Duodenal mucosa (tissue), 2 donors: ENCODE measurements at regions not wholly inside any gene's neighbourhood (a gene's known extent, or its start where the extent isn't known, plus 50 kb on each side); places are given as distances from the start of the nearest gene placed in this dataset.

Source experiments
- H3K27ac ChIP-seq: one replicate; pipeline ENCODE4 v1.7.0; 2013; ENCODE audit warnings: low read depth, low read length
- H3K27me3 ChIP-seq, 2 donors: one replicate each; pipeline ENCODE4 v1.7.0; 2013; ENCODE audit warnings: low read length in 2 of 2, control low read depth in 1 of 2; ENCODE audit not compliant: insufficient read depth in 2 of 2, control insufficient read depth in 1 of 2
- H3K36me3 ChIP-seq, 2 donors: one replicate each; pipeline ENCODE4 v1.7.0; 2013; ENCODE audit warnings: low read length in 2 of 2, control low read depth in 1 of 2; ENCODE audit not compliant: insufficient read depth in 2 of 2, control insufficient read depth in 1 of 2
- H3K4me1 ChIP-seq, 2 donors: one replicate each; pipeline ENCODE4 v1.7.0; 2013; ENCODE audit warnings: low read length in 2 of 2, control low read depth in 1 of 2; ENCODE audit not compliant: insufficient read depth in 2 of 2, control insufficient read depth in 1 of 2
- H3K4me3 ChIP-seq, 2 donors: one replicate each; pipeline ENCODE4 v1.7.0; 2013; ENCODE audit warnings: low read length in 2 of 2, low read depth in 1 of 2
- H3K9ac ChIP-seq, 2 donors: one replicate each; pipeline ENCODE4 v1.7.0; 2013; ENCODE audit warnings: low read length in 2 of 2, low read depth in 1 of 2
- H3K9me3 ChIP-seq, 2 donors: one replicate each; pipeline ENCODE4 v1.7.0; 2013; ENCODE audit warnings: low read length in 2 of 2, control low read depth in 1 of 2; ENCODE audit not compliant: control insufficient read depth in 1 of 2

- no peaks in the 10 kb centered on the region for H3K4me1 ChIP-seq
- no peaks in the 10 kb centered on the region for H3K36me3 ChIP-seq
- H3K9me3 ChIP-seq: no peaks in the 10 kb centered on the region
- no peaks in the 10 kb centered on the region for H3K27me3 ChIP-seq
- H3K27ac ChIP-seq: no peak overlapping the region
- no peak overlapping the region for H3K4me3 ChIP-seq
- H3K9ac ChIP-seq: no peak overlapping the region
Observed at GRCh38 chr1:189646066-189646465, 831.6 kb downstream of the BRINP3 start.

- Histone ChIP-seq H3K9me3 (no peaks in the 10 kb centered on the region), H3K36me3 (no peaks in the 10 kb centered on the region), H3K4me3 (no peak overlapping the region), H3K27ac (no peak overlapping the region), H3K9ac (no peak overlapping the region), H3K4me1 (no peaks in the 10 kb centered on the region), H3K27me3 (no peaks in the 10 kb centered on the region)
Observed at GRCh38 chr1:189654906-189655305, 822.8 kb downstream of the BRINP3 start.

DNA sequence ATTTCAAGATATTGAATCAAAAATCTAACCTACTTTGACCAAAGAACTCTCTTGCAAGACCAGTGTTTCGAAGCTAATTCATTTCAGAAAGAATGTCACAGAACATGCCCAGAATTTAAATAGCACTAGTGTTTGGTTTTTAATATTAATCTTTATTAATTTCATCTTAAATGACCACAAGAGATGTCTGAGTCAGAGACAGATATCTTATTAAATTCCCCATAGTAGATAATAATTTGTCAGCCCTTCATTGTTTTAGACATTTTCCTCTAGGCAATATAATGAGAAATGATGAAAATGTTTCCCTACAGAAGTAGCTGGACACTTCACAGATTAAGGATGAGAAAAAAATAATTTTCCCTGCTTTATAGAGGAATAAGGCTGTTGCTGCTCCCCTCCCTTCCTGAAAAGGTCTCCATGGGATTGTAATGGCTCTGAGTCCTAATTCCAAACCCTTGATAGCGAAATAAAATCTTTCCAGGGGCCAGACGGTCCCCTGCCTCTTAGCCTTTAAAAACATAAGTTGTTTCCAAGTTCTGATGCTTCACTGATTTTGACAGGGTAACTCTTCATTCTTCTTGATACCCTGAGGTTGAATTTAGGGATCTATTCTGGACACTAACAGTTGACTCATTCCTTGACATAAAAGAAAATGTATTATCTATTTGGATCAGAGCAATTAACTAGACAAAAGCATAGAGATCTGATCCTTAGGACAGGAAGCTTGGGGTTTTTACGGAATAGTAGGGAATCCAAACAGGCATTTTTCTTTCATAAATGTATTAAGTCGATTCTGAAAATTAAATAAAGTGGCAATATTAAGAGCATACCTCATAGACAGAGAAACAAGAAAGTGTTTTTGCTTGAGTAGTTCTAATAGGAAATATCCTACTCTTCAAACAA lies 820.8 kb downstream of the BRINP3 start:
- Histone ChIP-seq H3K4me1 (no peaks in the 10 kb centered on the region), H3K27me3 (no peaks in the 10 kb centered on the region), H3K36me3 (no peaks in the 10 kb centered on the region), H3K9ac (no peak overlapping the region), H3K4me3 (no peak overlapping the region), H3K9me3 (no peaks in the 10 kb centered on the region), H3K27ac (no peak overlapping the region)

GRCh38 chr1:189657715-189658114 lies 819.9 kb downstream of the BRINP3 start:
- Histone ChIP-seq H3K9ac (no peak overlapping the region), H3K27me3 (no peaks in the 10 kb centered on the region), H3K36me3 (no peaks in the 10 kb centered on the region), H3K4me1 (no peaks in the 10 kb centered on the region), H3K4me3 (no peak overlapping the region), H3K9me3 (no peaks in the 10 kb centered on the region), H3K27ac (no peak overlapping the region)

DNA sequence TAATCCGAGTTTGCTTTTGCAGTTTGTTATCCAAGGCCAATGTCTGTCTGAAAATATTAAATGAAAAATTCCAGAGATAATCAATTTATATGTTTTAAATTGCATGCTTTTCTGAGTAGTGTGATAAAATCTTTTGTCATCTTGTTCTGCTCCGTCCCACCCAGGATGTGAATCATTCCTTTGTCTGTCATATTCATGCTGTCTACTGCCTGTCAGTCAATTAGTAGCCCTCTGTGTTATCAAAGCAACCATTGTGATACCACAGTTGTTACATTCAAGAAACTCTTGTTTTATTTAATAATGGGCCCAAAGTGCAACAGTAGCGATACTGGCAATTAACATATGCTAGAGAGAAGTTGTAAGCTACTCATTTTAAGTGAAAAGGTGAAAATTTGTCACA lies 819.3 kb downstream of the BRINP3 start:
- H3K4me3 ChIP-seq: no peak overlapping the region
- no peaks in the 10 kb centered on the region for H3K27me3 ChIP-seq
- H3K4me1 ChIP-seq: no peaks in the 10 kb centered on the region
- H3K9me3 ChIP-seq: no peaks in the 10 kb centered on the region
- no peaks in the 10 kb centered on the region for H3K36me3 ChIP-seq
- H3K9ac ChIP-seq: no peak overlapping the region
- H3K27ac ChIP-seq: no peak overlapping the region

GRCh38 chr1:189659731-189660130 lies 817.9 kb downstream of the BRINP3 start:
- Histone ChIP-seq H3K27me3 (no peaks in the 10 kb centered on the region), H3K9ac (no peak overlapping the region), H3K4me1 (no peaks in the 10 kb centered on the region), H3K4me3 (no peak overlapping the region), H3K36me3 (no peaks in the 10 kb centered on the region), H3K27ac (no peak overlapping the region), H3K9me3 (no peaks in the 10 kb centered on the region)

DNA sequence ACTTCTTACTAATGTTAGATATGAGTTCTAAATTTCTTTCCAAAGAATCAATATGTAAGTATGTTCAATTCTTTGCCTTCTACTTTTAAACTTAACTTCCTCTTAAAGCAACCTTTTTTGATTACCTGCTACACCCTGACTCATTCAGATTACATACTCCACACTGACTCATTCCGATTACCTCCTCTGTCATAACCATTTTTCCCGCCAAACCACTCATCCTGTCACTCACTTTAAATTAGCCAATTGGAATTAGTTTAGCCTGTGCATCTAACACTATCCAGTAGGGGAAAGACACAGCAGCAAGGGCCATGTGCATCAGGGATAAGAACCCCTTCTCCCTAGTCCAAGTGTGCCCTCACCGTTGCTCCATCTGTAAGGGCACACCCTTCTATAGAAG lies 815.5 kb downstream of the BRINP3 start:
- Histone ChIP-seq H3K9ac (no peak overlapping the region), H3K4me1 (no peaks in the 10 kb centered on the region), H3K27ac (no peak overlapping the region), H3K36me3 (no peaks in the 10 kb centered on the region), H3K27me3 (no peaks in the 10 kb centered on the region), H3K9me3 (no peaks in the 10 kb centered on the region), H3K4me3 (no peak overlapping the region)

DNA sequence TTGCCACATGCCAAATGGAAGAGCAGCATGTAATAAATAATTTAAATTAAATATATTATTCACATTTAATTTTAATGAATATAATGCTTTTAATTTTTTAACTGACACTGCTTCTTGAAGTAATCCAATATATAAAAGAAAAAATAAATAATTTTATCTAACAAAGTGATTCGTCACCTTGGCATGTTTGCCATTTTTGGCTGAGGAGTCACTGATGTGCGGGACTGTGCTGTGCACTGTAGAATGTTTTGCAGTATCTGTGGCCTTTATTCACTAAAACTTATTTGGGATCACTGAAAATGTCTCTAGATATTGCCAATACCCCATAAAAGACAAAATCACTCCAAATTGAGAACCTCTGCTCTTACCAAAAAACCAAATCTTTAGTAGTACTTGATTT lies 807.8 kb downstream of the BRINP3 start:
- H3K36me3 ChIP-seq: no peaks in the 10 kb centered on the region
- H3K4me3 ChIP-seq: no peak overlapping the region
- no peaks in the 10 kb centered on the region for H3K4me1 ChIP-seq
- H3K9me3 ChIP-seq: no peaks in the 10 kb centered on the region
- no peak overlapping the region for H3K27ac ChIP-seq
- no peak overlapping the region for H3K9ac ChIP-seq
- no peaks in the 10 kb centered on the region for H3K27me3 ChIP-seq

- H3K36me3 ChIP-seq: no peaks in the 10 kb centered on the region
- H3K4me3 ChIP-seq: no peak overlapping the region
- no peaks in the 10 kb centered on the region for H3K4me1 ChIP-seq
- H3K27ac ChIP-seq: no peak overlapping the region
- no peak overlapping the region for H3K9ac ChIP-seq
- H3K9me3 ChIP-seq: no peaks in the 10 kb centered on the region
- H3K27me3 ChIP-seq: no peaks in the 10 kb centered on the region
Observed at GRCh38 chr1:189673217-189673616, 804.4 kb downstream of the BRINP3 start.

- Histone ChIP-seq H3K27ac (no peak overlapping the region), H3K36me3 (no peaks in the 10 kb centered on the region), H3K9ac (no peak overlapping the region), H3K9me3 (no peaks in the 10 kb centered on the region), H3K4me3 (no peak overlapping the region), H3K4me1 (no peaks in the 10 kb centered on the region), H3K27me3 (no peaks in the 10 kb centered on the region)
Observed at GRCh38 chr1:189675712-189676244, 801.9 kb downstream of the BRINP3 start.
